Retinal pigment epithelial cell (primary cell): ENCODE measurements at regions not wholly inside any gene's neighbourhood (a gene's known extent, or its start where the extent isn't known, plus 50 kb on each side); places are given as distances from the start of the nearest gene placed in this dataset.
"Not testable (repeated sequence)": the region's sequence is repeated elsewhere in the genome, so short reads cannot be mapped to it uniquely, and the experiment has no call there.

Experiments
- DNase-seq: peaks from one replicate; pipeline ENCODE4 v3.0.0-alpha.2; 2010; ENCODE audit warnings: low read depth
- H3K4me3 ChIP-seq: 2 replicates; pipeline ENCODE4 v1.5.1; 2011; ENCODE audit warnings: mild to moderate bottlenecking, low read length, control low read depth, moderate library complexity
- TF ChIP-seq, protein P1 (sequence below): conservative IDR thresholded peaks from 2 replicates; pipeline ENCODE4 v1.5.1; 2011; ENCODE audit warnings: low read depth, low read length, control low read depth, inconsistent platforms

DNA sequence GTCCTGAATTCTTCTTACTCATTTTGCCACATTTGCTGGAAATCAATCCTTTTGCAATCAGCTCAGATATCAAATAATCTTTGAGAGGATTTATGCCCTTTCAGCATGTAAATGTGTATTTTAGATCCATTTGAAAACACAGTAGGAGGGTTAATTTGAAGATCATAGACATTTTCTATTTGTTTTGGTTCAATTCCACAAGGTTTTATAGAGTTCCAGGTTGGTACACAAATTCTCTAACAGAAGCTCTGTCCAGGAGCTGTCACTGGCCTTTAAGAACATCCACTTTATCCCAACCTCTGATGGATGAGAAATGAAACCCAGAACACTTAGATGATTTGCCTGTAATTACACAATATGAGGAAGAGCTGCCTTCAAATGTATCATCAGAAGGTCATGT is 157.3 kb upstream of the CHAC2 start:
- TF ChIP-seq, protein P1, sequence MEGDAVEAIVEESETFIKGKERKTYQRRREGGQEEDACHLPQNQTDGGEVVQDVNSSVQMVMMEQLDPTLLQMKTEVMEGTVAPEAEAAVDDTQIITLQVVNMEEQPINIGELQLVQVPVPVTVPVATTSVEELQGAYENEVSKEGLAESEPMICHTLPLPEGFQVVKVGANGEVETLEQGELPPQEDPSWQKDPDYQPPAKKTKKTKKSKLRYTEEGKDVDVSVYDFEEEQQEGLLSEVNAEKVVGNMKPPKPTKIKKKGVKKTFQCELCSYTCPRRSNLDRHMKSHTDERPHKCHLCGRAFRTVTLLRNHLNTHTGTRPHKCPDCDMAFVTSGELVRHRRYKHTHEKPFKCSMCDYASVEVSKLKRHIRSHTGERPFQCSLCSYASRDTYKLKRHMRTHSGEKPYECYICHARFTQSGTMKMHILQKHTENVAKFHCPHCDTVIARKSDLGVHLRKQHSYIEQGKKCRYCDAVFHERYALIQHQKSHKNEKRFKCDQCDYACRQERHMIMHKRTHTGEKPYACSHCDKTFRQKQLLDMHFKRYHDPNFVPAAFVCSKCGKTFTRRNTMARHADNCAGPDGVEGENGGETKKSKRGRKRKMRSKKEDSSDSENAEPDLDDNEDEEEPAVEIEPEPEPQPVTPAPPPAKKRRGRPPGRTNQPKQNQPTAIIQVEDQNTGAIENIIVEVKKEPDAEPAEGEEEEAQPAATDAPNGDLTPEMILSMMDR: no peak
- DNase-seq: no peak
- H3K4me3 ChIP-seq: no peak overlapping the region

DNA sequence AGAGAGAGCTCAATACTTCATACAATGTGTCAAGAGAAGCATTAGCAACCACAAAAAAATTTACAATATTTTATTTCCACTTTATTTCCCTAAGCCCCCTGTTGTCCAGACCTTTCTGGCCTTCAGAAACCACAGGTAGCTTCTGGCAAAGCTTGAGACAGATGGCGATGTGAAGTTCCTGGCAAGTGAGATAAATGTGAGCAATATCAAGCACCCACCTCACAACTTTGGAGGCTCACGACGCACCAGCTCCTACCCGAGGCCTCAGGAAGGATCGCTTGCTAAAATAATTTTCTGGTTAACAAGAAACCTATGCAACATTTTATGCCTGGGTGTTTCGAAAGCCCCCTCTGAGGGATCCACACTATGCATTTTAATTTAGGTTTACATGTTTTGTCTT is 158.1 kb upstream of the CHAC2 start:
- TF ChIP-seq, protein P1: no peak
- no peak for DNase-seq
- no peak overlapping the region for H3K4me3 ChIP-seq

DNA sequence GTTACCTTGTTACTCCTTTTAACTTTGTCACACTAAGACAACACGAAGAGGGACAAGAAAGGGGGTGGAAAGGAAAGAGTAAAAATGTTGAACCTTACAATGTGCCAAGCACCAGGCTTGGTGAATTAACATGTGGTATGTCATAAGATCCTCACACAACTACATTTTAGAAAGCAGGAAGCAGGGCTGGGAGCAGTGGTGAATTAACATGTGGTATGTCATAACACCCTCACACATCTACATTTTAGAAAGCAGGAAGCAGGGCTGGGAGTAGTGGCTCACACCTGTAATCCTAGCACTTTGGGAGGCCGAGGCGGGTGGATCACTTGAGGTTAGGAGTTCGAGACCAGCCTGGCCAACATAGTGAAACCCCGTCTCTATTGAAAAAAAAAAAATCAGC is 159.3 kb upstream of the CHAC2 start:
- DNase-seq: no peak
- TF ChIP-seq, protein P1: no peak
- no peak overlapping the region for H3K4me3 ChIP-seq

DNA sequence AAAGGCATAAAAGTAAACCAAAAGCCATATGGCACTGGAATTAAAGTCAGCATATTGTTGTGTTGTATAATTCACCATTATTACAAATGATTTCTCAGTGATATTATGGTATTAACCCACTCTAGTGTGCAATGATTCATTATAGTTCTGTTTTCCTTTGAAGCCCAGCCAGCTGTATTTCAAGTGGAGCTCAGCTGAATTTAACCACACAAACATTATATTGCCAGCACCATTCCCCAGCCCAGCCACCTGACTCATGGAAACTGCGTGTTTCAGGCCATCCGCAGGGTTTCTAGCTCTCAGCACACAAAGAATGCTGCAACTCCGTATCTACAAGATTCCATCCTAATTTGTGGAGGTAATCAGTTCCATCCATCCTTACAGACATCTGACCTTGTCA is 166.8 kb upstream of the CHAC2 start:
- TF ChIP-seq, protein P1: no peak
- H3K4me3 ChIP-seq: no peak overlapping the region
- peak; percentile 83 for DNase-seq

DNA sequence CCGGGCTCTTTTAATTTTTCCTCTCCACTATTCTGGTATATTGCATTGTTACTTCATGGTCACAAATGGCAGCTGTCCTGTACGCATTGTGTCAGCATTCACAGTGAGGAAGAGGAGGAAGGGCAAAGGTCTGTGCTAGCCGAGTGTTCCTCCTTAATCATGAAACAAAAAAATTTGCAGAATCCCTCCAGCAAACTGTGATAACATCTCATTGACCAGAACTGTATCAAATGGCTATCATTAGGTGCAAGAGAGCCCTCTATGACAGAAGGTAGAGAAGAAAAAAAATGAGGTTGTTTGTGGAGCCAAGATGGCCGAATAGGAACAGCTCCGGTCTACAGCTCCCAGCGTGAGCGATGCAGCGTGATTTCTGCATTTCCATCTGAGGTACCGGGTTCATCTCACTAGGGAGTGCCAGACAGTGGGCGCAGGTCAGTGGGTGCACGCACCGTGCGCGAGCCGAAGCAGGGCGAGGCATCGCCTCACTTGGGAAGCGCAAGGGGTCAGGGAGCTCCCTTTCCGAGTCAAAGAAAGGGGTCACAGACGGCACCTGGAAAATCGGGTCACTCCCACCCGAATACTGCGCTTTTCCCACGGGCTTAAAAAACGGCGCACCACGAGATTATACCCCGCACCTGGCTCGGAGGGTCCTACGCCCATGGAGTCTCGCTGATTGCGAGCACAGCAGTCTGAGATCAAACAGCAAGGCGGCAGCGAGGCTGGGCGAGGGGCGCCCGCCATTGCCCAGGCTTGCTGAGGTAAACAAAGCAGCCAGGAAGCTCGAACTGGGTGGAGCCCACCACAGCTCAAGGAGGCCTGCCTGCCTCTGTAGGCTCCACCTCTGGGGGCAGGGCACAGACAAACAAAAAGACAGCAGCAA is 180.6 kb upstream of the CHAC2 start:
- H3K4me3 ChIP-seq, DNase-seq: not testable (repeated sequence)

DNA sequence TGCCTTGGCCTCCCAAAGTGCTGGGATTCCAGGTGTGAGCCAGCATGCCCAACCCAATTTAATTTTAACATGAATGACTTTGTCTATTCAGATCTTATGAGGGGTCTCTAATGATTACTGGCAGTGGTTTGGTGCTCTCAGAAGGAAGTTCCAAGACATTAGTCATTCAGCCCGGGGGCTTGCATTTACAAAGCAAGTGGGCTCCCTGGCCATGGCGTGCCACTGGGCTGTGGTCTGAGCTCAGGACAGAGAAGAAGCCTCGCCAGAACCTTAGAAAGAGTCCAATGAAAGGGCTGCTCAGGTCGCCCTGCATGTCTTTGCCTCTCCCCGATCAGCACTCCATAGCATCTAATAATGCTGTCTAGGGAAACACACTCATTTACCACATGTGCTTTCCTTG is 182.6 kb upstream of the CHAC2 start:
- TF ChIP-seq, protein P1: no peak
- no peak for DNase-seq
- no peak overlapping the region for H3K4me3 ChIP-seq

DNA sequence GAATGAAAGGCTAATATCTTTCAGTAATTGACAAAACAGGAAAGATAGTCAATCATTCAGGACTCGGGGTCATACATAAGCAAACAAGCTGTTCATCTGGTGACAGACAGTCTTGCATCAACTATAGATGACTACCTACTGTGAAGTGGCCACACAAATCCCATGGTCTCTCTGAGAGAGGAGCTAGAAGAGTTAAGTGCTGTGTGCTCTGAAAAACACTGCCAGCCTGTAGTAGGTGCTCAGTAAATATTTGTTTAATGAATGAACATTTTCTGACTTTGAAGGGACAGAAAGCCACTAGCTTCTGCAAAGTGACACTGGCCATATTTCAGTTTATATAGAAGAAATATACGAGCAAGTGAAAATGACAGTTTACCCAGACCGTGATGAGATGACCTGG is 184.0 kb upstream of the CHAC2 start:
- TF ChIP-seq, protein P1: no peak
- no peak for DNase-seq
- H3K4me3 ChIP-seq: no peak overlapping the region
